HG03439 (cell line): ENCODE measurements at regions not wholly inside any gene's neighbourhood (a gene's known extent, or its start where the extent isn't known, plus 50 kb on each side); places are given as distances from the start of the nearest gene placed in this dataset.
"Not testable (repeated sequence)": the region's sequence is repeated elsewhere in the genome, so short reads cannot be mapped to it uniquely, and the experiment has no call there.

Source experiments
- ATAC-seq: cut with Tn5 transposase; IDR thresholded peaks from one replicate; pipeline ENCODE4 v1.9.1; 2021; ENCODE audit warnings: mild to moderate bottlenecking, moderate library complexity; ENCODE audit not compliant: unreplicated experiment

DNA sequence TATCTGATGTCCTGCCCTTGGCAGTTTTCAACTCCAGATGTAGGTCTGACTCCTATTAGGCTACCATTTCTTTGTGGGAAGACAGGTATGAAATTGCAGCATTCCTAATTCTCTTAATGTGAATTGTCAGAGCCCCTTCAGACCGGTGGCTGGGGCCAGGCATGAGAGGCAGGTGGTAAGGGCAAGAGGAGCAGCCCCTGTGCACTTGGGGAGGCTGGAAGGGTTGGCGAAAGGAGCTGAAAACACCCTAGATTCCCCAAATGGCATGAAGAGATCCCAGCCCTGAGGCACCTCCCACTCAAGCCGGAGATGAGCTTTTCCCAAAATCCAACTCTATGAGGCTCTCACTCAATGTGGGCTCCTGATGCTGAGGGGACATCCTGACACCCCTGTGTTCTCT is 453.2 kb downstream of the NR2F2 start:
- ATAC-seq, result no peak

- no peak for ATAC-seq
Measured at GRCh38 chr15:96790004-96790403, 459.5 kb downstream of the NR2F2 start.

DNA sequence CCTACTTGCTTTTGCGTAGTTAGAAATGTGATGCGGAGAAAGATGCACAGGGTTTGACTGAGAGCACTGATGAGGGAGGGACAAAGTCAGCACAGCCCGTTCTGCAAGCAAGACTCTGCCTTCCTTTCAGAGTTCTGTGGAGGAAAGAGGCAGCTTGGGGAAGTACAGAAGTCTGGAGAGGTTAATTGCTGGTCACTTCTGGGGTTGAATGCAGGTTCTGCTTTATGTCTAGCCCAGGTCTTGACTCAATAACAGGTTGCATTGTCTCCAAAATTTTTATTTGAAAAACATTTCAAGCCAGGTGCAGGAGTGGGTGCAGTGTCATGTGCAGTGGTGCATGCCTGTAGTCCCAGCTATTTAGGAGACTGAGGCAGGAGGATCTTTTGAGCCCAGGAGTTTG is 461.7 kb downstream of the NR2F2 start:
- ATAC-seq, result no peak

GRCh38 chr15:96796841-96797240 is 466.3 kb downstream of the NR2F2 start:
- no peak for ATAC-seq

DNA sequence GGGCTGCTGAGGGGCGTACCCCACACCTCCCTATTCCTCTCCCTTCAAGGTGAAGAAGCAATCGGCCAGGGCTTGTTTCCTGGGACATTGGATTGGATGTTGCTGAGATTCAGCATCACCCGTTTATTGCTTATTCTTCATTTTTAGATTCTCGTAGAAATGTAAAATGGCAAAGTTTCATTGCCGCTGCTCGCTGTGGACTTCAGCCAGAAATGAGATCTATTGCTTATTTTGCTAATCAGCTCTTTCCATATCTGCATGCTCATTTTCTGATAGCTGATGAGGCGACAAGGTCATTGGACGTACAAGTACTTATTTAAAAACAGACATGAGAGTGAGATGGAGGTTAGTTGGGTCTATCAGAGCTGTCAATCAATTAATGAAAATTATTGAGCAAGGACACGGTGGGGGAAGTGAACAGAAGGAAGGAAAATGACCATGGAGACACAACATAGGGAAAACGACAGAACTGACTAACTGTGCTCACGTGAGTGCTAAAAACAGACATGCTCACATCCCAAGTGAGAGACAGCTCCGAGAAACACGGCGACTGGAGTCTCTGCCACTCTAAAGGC is 471.2 kb downstream of the NR2F2 start:
- ATAC-seq, result no peak

- no peak for ATAC-seq
Measured at GRCh38 chr15:96802611-96803255, 472.2 kb downstream of the NR2F2 start.

DNA sequence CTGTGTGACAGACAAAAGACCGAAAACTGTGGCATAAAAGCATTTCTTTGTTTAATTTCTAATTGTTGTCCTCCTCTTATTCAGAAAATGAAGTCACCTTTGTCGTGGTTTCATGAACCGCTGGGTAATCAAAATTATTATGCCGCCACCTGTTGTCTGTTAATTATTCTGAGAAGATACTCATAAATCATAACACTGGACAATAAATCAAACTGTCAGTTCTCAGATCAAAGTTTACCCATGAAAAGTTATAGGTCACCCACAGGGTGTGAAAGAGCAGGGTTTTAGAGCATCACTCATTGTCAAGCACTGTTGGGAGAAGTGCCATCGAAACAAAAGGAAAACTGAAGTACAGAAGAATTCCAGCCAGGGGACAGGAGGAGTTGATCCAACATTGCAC is 474.3 kb downstream of the NR2F2 start:
- no peak for ATAC-seq

- no peak for ATAC-seq
Measured at GRCh38 chr15:96807361-96807760, 476.9 kb downstream of the NR2F2 start.

DNA sequence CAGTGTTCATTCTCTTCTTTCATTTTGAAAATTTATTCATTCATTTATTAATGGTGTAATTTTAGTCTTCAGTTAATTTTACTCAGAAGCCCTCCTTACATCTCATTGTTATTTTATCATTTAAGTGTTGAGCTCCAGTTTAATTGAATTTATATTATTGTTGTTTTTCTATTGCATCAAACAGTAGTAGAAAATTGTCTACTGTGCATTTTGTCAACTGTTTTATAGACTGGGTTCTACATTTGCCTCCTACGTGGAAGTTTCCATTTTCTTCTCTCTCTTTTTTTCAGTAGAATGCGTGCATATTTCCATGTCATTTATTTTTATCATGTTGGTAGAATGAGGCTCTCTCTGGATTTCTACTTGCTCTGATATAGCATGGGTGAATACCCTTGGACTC is 487.4 kb downstream of the NR2F2 start:
- ATAC-seq, result no peak

GRCh38 chr15:96818861-96819260 is 488.4 kb downstream of the NR2F2 start:
- ATAC-seq, result no peak

DNA sequence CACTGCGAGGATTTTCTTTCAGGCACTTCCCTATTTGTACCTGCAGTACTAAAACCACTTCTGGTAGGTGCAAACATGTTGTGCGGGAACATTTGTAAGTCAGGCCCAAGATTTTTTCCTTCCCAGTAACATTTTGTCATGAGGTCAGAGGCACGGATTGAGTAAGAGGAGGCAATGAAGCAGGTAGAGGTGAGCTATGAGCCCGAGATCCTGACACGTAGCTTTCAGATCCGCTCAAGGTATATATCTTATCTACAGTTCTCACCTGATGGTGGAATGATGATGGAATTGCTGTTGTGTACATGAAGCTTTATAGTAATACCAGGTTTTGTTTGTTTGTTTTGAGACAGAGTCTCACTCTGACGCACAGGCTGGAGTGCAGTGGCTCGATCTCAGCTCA is 497.5 kb downstream of the NR2F2 start:
- no peak for ATAC-seq

DNA sequence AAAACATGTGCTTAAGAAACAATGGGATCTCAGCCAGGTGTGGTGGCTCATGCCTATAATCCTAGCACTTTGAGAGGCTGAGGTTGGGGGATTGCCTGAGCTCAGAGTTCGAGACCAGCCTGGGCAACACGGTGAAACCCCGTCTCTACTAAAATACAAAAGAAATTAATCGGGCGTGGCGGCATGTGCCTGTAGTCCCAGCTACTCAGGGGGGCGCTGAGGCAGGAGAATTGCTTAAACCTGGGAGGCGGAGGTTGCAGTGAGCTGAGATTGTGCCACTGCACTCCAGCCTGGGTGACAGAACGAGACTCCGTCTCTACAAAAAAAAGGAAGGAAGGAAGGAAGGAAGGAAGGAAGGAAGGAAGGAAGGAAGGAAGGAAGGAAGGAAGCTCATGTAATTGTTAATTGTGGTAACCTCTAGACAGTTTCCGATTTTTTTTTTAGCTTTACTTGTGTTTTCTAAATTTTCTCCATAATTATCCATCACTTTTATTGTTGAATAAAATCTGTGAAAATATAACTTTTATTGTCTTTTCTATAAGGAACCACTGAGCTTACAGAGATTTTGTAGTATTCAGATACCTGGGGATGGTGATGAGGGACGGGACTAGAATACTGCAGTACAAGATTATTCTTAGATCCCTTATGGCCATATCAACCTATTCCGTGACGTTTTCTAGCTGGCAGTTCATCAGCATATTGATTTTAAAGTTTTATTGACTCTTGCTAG is 506.9 kb downstream of the NR2F2 start:
- ATAC-seq, result no peak

DNA sequence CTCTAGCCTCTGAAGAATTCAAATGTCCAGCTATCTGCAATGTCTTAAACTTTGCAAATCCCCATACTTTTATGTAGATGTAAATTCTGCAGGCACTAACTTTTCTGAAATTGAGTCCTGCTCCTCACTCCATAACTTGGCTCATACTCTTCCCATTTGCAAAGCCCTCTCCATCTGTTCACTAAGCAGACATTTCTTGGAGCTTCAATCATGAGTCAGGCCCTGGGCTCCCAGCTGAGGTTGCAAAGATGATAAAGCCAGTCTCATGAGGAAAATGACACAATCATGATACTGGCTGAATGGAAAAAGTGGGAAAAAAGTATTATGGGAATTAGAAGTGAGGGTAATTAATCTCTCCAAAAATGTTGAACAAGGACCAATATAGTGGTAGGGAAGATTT is 507.6 kb downstream of the NR2F2 start:
- ATAC-seq, result no peak

- ATAC-seq, result no peak
Measured at GRCh38 chr15:96849271-96849900, 518.9 kb downstream of the NR2F2 start.

DNA sequence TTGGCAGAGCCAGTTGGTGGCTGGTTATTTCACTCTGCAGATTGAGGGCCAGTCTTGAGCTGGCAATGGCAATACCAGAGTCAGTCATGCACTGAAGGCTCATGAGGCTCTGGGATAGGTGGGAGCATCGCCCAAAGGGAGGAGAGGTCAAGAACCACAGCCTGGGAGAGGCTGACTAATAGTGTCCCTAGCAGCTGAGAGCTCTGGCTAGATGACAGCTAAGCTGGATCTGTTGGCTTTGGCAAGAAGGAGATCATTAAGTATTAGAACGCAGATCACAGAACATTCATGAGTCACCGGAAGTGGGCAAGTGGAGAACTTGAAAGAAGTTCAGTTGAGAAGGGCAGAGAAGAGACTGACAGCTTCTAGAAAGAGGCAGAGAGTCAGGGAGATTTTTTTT is 521.1 kb downstream of the NR2F2 start:
- ATAC-seq, result no peak

GRCh38 chr15:96858694-96859093 is 528.2 kb downstream of the NR2F2 start:
- no peak for ATAC-seq

GRCh38 chr15:96860741-96861140 is 530.2 kb downstream of the NR2F2 start:
- ATAC-seq, result no peak

DNA sequence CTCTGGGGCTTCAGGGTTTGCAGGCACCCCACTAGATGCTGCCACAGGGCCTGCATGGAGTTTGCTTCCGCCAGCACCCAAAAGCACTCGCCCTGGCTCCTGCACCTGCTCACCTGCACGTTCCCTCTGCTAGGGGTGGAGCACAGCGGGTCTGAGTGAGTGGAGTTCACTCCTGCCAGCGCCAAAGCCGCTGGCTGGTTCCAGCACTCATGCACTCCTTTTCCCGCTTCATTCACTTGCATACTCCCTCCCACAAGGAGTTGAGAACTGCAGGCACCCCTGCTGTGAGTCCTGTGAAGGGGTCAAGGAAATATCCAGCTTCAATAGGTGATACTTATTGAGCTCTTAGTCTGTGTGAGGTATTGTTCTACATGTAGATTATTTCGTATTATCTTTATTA is 537.5 kb downstream of the NR2F2 start:
- no peak for ATAC-seq

DNA sequence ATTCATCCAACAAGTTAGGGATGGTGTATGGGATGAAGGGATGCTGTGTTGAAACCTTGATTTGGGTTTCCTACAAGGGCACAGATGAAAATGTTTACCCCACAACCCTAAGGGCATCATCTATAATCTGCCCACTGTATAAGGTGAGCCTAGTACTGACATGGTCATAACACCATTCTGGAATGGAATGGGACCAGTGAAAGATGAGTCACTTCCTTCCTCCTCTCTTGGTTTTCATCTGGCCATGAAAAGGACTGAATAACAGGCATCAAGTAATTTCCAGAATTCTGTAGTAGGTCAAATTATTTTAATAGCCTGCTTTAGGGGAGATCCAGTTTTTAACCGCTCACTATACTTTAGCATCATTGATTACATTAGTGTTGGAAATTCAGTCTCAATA is 538.6 kb downstream of the NR2F2 start:
- no peak for ATAC-seq

DNA sequence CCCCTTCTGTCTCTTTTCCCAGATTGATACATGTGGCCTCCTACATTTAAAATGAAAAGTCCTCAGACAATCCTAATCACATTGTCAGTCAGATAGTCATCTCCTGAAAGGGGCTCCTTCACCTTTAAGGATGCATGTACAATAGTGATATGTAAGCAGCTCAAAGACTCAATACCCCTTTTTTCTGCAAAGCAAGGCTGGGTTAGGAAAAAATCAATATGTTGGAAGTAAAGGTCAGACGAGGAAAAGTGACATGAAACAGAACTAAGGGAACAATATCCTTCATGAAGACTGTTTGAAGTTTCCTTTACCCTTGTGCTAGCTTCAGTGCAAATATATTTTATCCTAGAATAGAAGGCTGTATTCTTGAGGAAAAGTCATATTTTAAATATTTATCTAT is 539.3 kb downstream of the NR2F2 start:
- no peak for ATAC-seq

GRCh38 chr15:96870580-96870979 is 540.1 kb downstream of the NR2F2 start:
- ATAC-seq, result no peak

- not testable (repeated sequence) for ATAC-seq
Measured at GRCh38 chr15:96877442-96877841, 546.9 kb downstream of the NR2F2 start.
